OCI-LY3 (cell line): ENCODE measurements at regions not wholly inside any gene's neighbourhood (a gene's known extent, or its start where the extent isn't known, plus 50 kb on each side); places are given as distances from the start of the nearest gene placed in this dataset.
A peak's percentile ranks its signal among the peaks of the same experiment; 100 is the strongest.

ENCODE experiments used
- H2AFZ ChIP-seq: fragments of 200-600, 300-600 bp; shearing (Covaris generic); 2 replicates; pipeline ENCODE4 v1.6.0; 2014; ENCODE audit warnings: antibody characterized with exemption, low read depth, low read length
- H3K27ac ChIP-seq: fragments of 200-600, 300-600 bp; sonication (generic); 2 replicates; pipeline ENCODE4 v1.5.1; 2014; ENCODE audit warnings: mild to moderate bottlenecking, low read length, moderate library complexity, mixed read lengths
- H3K27me3 ChIP-seq: fragments of 200-600, 300-600 bp; sonication (generic); 2 replicates; pipeline ENCODE4 v1.6.1; 2014; ENCODE audit warnings: low read depth, low read length, mixed read lengths
- H3K36me3 ChIP-seq: fragments of 200-600, 300-600 bp; sonication (generic); replicated peaks from 2 replicates; pipeline ENCODE3; 2014; ENCODE audit warnings: low read depth, low read length, mixed read lengths
- H3K4me1 ChIP-seq: fragments of 300-600, 200-600 bp; sonication (generic); 2 replicates; pipeline ENCODE4 v1.6.1; 2014; ENCODE audit warnings: low read length, mixed read lengths
- H3K4me2 ChIP-seq: fragments of 200-600, 300-600 bp; sonication (generic); 2 replicates; pipeline ENCODE4 v1.6.1; 2014; ENCODE audit warnings: low read length, mixed read lengths
- H3K4me3 ChIP-seq: fragments of 300-600, 200-600 bp; sonication (generic); 2 replicates; pipeline ENCODE4 v1.5.1; 2014; ENCODE audit warnings: antibody characterized with exemption, mild to moderate bottlenecking, low read length, moderate library complexity
- H3K79me2 ChIP-seq: fragments of 300-600, 200-600 bp; shearing (Covaris generic); 2 replicates; pipeline ENCODE4 v1.6.1; 2014; ENCODE audit warnings: mild to moderate bottlenecking, low read length, mixed read lengths
- H3K9ac ChIP-seq: fragments of 300-600, 200-600 bp; shearing (Covaris generic); 2 replicates; pipeline ENCODE4 v1.6.0; 2014; ENCODE audit warnings: mild to moderate bottlenecking, low read length, moderate library complexity
- H3K9me3 ChIP-seq: fragments of 200-600, 300-600 bp; shearing (Covaris generic); 2 replicates; pipeline ENCODE4 v1.6.1; 2014; ENCODE audit warnings: low read length, mixed read lengths; ENCODE audit not compliant: insufficient read depth
- H4K20me1 ChIP-seq: fragments of 200-600, 300-600 bp; sonication (generic); 2 replicates; pipeline ENCODE4 v1.6.1; 2016; ENCODE audit warnings: low read length, mixed read lengths; ENCODE audit not compliant: insufficient read depth
- CTCF ChIP-seq: fragments of 200-600, 300-600 bp; sonication (generic); IDR thresholded peaks from 2 replicates; pipeline ENCODE4 v1.5.1; 2014; ENCODE audit warnings: antibody characterized with exemption, low read length, low read depth
- EZH2phosphoT487 ChIP-seq: fragments of 200-600 bp; shearing (Covaris generic); IDR thresholded peaks from 2 replicates; pipeline ENCODE4 v1.6.1; 2018; ENCODE audit warnings: antibody characterized with exemption, mixed run types, low read depth

- H3K27me3 ChIP-seq = 0 out of 2 replicates have a peak, but pooled peaks cover 3% of the 10 kb centered on the region
- H3K4me2 ChIP-seq = no peak overlapping the region
- no peaks in the 10 kb centered on the region for H3K79me2 ChIP-seq
- no peaks in the 10 kb centered on the region for H3K9me3 ChIP-seq
- H3K4me1 ChIP-seq = peaks cover 4% of the 10 kb centered on the region; the same call in 1 of the 2 replicates
- H3K27ac ChIP-seq = no peak overlapping the region
- TF ChIP-seq CTCF = no peak
- no peak for TF ChIP-seq EZH2phosphoT487
- peak overlapping the region; percentile 8; the same call in 1 of the 2 replicates for H2AFZ ChIP-seq
- H3K4me3 ChIP-seq = no peak overlapping the region
- H4K20me1 ChIP-seq = no peaks in the 10 kb centered on the region
- no peak overlapping the region for H3K9ac ChIP-seq
- H3K36me3 ChIP-seq = no peaks in the 10 kb centered on the region
Observed at GRCh38 chr14:98844456-98844855, 427.5 kb downstream of the BCL11B start.

DNA sequence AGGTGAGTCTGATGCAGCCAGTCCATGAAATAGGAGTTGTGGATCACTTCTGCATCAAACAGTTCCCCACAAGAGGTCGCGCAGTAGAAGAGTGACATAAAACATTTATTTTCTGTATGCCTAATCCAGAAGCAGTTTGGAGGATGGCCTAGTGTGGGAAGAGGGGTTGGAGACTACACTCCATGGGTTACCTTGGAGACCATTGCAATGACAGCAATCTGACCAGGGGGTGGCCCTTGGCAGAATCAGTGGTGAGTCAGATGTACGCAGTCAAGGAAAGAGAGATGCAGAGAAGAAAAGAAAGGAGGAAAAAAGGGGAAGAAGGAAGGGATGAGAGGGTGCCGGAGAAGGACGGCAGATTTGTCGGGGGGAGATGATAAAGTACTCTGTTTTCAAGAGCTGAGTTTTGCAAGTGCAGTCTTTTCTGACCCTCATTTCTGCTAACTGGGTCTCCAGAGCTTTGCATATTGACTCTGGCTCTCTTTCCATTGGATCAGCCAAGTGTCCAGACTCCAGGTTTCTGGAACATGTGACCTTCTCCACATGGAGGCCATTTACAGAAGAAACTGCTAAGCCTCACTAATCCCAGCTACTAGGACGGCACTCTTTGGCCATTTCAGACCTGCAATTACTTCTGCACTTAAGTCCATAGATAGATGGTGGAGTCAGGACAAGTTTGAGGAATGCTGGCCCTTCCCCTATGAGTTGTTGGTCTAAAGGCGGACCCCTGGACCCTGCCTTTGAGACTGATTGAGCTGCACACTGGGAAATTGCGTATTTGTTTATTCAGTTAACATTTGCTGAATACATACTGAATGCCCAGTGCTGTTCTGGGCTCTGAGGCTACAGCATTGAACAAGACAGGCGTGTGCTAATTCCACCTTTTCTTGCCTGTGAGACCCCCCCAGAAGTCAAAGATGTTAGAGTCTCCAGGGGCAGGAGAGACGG, 424.2 kb downstream of the BCL11B start:
- H3K79me2 ChIP-seq = no peaks in the 10 kb centered on the region
- no peak for TF ChIP-seq CTCF
- TF ChIP-seq EZH2phosphoT487 = no peak
- H3K9me3 ChIP-seq = no peaks in the 10 kb centered on the region
- no peak overlapping the region for H3K27ac ChIP-seq
- 0 out of 2 replicates have a peak, but pooled peaks cover 3% of the 10 kb centered on the region for H3K27me3 ChIP-seq
- no peak overlapping the region for H3K4me3 ChIP-seq
- no peaks in the 10 kb centered on the region for H4K20me1 ChIP-seq
- peaks cover 4% of the 10 kb centered on the region; the same call in 1 of the 2 replicates for H3K4me1 ChIP-seq
- no peak overlapping the region for H2AFZ ChIP-seq
- H3K9ac ChIP-seq = no peak overlapping the region
- H3K36me3 ChIP-seq = no peaks in the 10 kb centered on the region
- no peak overlapping the region for H3K4me2 ChIP-seq

DNA sequence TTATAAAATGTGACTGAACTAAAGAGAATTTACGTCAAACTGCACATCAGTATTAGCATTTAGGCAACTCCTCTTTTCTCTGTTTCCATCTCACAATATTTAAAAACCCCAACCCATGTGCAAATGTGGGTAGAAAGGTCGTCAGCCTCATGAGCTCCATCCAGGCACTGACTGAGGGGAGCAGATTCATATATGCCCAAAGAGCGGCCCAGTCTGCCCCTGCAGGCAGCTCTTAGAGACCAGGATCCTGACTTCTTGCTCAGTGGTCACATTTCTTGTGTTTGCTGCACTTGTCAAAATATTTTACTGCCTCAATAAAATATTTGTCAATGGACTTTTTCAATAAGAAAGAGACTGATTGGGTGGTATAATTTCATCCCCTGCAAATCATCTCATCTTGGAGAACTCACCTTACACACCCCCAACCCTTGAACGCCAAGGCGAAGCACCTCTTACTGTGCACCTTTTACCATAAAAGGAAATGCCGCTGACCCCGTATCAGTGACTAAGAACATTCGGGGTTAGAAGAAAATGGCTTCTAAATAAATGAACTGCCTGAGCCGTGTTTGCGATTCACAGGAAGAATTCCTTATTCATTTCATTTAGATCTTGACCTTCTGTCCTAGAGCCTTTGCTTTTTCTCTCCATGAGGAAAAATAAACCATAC, 418.8 kb downstream of the BCL11B start:
- Histone ChIP-seq H3K9ac (no peak overlapping the region), H3K27ac (no peak overlapping the region), H3K79me2 (no peaks in the 10 kb centered on the region), H3K27me3 (peaks cover 16% of the 10 kb centered on the region), H4K20me1 (no peaks in the 10 kb centered on the region), H3K4me3 (no peak overlapping the region), H3K36me3 (no peaks in the 10 kb centered on the region), H3K4me1 (no peaks in the 10 kb centered on the region), H3K9me3 (no peaks in the 10 kb centered on the region), H2AFZ (no peak overlapping the region), H3K4me2 (no peak overlapping the region)
- no peak for TF ChIP-seq EZH2phosphoT487

DNA sequence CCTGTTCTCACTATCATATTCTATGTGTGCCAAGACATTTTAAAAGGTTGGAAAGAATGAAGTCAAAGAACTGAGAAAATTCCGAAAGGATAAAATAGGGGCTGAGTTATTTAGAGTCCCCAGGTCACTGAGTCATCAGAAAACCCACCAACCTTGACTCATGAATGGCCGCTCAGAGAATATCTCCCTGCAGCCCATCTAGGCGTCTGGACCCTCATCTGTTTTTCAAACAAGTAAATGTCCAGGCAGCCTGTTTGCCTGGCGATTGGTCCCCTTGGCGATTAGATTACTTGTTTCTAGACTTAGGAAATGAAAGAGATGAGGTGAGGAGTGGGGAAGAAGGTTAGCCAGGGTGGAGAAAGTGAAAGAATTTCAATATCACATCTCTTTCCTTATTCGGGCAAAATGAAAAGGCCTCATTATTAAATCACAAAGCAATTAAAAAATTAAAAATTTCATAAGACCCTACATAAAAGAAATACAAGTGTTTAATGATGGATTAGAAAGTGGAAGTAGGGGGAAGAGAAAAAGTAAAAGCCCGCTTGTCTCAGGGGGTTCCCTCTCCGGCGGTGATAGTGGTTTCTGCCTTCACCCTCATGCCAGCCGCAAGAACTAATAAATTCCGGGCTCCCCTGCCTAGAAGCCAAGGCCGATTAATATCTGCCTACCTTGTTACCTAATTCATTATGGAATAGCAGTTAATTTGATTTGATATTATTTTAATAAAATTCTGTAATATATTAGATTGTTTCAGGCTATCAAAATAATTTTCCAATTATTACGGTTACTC, 415.9 kb downstream of the BCL11B start:
- Histone ChIP-seq H3K4me3 (no peak overlapping the region), H3K36me3 (no peaks in the 10 kb centered on the region), H3K9ac (no peak overlapping the region), H3K27me3 (peaks cover 16% of the 10 kb centered on the region), H4K20me1 (no peaks in the 10 kb centered on the region), H2AFZ (no peak overlapping the region), H3K4me2 (no peak overlapping the region), H3K27ac (no peak overlapping the region), H3K4me1 (no peaks in the 10 kb centered on the region), H3K79me2 (no peaks in the 10 kb centered on the region), H3K9me3 (no peaks in the 10 kb centered on the region)
- TF ChIP-seq EZH2phosphoT487 (no peak), CTCF (no peak)
